ENCODE measurements at regions not wholly inside any gene's neighbourhood (a gene's known extent, or its start where the extent isn't known, plus 50 kb on each side); places are given as distances from the start of the nearest gene placed in this dataset.

GRCh38 chr6:15823838-15824414 is 161.1 kb upstream of the DTNBP1 start:
- TF ChIP-seq CTCF (IDR thresholded peaks at IDR 0.05; ENCODE audit: low read depth, low read length, poor library complexity, severe bottlenecking): no peak
- no peak for TF ChIP-seq EZH2phosphoT487 (IDR thresholded peaks at IDR 0.05; ENCODE audit: borderline replicate concordance, low read length)

Data from DOHH2 (cell line).